HG03103 (cell line): ENCODE measurements at regions not wholly inside any gene's neighbourhood (a gene's known extent, or its start where the extent isn't known, plus 50 kb on each side); places are given as distances from the start of the nearest gene placed in this dataset.

Source experiments
- ATAC-seq: cut with Tn5 transposase; IDR thresholded peaks from one replicate; pipeline ENCODE4 v1.9.1; 2021; ENCODE audit warnings: low read depth; ENCODE audit not compliant: unreplicated experiment

DNA sequence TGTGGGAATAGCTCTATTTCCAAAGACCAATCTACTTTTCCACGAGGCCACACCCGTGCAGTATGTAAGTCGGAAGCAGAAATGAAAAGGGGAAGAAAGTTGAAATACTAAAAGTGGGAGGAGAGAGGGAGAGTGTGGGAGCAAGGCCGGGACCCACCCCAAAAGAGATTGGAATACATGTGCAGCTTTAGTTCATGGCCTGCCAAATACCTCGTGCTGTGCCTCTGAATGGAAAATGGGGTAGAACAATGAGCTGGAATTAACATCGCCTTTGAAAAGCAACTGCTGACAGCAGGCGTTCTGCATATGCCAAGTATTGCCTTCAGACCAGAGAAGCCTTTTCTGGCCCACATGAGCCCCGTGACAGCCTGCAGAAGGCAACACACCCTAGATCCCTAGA is 155.6 kb downstream of the CD83 start:
- ATAC-seq = no peak

DNA sequence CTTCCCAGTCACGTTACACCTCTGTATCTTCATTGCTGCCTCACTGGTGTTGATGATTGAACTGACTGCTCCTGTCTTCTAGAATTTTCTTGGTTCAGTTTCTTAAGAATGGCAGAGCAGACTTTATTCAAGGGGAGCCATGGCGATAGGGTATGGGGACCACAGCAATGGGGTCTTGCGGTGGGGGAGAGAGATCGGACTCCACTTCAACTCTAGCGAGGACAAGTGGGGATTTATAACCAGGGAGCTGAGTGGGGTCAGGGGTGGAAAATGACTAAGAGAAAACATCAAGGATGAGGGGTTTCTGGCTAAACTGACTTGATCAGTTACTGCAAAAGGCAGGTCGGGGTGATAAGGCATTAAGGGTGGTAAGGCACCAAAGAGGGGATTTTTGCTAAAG is 156.4 kb downstream of the CD83 start:
- ATAC-seq = no peak

DNA sequence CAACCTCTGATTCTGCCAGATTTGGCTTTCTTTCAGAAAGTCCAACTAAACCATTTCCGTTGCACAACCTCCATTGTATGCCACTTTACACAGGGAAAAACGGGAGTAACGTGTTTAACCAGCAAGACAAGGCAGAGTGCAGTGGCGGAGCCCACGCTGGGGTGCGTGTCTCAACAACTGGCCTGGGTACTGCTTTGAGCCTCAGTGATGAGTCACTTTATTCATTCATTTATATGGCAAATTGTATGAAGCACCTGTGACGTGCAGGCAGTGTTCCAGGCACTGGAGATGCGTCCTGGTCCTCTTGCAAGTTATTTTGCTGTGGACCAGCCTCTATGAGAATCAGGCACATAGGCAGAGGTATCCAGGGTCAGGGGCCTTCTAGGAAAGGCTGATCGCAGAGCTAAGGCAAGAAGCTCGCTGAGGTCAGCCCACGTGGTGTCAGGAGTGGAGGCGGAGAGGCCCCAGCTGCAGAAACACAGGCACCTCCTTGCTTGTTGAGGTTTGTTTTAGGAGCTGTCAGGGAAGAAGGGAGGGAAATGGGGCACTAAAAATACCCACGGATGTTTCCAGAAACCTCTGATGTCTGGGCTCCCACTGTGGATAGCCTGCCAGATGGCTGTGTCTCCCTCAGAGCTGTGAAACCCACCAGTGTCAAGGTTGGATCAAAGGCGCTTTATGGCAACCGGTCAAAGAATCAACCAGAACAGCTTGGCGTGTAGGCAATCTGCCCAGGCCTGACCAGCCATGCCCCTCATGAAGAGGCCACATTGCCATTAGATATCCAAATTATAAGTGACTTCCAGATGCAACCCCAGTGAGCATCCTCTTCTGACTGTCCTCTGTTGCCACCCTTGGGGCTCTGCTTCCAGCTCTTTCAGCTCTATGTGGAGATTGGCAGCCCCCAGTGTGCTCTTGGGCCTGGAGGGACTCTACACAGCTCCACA is 157.2 kb downstream of the CD83 start:
- no peak for ATAC-seq

DNA sequence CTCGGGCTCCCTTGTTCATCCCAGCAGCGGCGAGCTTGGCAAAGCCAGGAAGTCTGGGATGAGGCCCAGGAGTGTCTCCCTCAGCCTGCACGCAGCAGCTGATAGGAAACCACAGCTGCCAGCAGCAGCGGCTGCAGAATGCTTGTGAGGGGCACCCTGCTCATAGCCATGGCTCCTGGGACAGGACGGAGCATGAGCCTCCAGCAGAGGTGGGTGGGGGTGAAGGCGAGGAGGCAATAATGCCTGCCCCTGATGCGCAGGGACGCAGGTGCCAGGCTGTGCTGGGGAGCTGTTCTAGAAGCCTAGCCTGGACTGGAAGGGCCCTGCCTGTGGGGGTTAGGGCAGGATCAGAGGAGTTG is 157.9 kb downstream of the CD83 start:
- no peak for ATAC-seq

DNA sequence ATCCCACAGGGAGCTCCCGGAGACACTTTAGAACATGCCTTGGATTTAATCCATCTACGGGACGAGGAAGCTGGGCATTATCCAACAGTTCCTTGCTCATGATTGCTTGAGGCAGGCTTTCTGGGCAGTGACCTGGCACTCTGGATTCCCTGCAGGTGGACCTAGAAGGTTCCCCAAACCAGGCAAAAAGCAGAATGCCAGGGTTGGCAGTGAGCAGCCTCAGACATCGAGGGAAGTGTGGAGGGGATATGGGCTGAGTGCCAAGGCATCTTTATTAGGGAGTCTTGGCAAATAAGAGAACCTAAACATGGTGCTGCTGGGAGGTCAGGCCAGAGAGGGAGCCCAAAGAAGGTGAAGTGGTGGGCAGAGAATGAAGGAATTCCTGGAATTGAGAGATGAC is 158.5 kb downstream of the CD83 start:
- no peak for ATAC-seq

DNA sequence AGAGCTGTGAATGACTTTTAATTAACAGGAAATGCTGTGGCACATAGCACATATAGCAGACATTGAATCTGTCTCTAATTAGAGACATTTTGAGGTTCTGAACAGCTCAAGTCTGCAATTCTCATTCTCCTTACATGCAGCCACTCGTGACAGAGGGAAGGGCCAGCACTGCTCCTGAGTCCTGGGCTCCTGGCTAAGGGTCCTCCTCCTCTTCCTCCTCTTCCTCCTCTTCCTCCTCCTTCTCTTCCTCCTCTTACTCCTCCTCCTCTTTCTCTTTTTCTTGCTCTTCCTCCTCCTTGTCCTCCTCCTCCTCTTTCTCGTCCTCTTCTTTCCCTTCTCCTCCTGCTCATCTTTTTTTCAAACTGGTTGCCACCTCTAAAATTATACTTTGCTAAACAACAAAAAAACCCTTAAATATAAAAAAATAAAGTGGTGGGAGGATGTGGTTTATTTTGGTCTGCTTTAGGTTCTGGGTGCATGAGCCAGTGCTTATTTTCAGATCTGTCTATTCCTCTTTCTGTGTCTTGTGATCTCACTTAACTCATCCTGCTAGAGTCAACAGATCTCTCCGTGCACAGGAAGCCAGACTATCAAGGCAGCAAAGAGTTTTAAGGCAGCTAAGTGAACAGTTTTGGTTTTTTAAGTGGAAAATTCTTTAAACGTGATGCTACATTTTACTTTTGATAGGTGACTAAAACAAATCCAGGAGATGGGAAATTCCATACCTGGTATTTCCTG is 159.3 kb downstream of the CD83 start:
- ATAC-seq = peak; percentile 86

DNA sequence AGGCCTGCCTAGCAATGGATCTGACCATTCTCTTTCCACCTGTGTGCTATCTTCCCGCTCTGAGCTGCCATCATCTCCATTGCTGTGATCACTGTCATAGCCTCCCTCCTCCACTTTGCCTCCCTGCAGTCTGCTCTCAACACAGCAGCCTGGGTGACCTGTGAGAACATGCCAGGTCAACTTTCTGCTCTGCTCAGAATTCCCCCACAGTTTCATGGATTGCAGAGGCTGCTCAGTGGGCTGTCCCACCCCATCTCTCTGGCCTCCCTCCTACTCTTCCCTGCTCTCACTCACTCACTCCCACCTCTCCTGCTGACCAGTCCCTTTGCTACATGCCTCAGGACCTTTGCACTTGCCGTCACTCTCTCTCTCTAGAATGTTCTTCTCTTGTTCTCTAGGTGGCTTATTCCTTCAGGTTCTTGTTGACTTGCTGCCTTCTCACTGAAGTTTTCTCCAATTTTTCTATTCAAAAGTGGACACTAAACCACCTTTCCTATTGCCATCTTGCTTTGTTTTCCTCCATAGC is 159.9 kb downstream of the CD83 start:
- ATAC-seq = peak; percentile 17

DNA sequence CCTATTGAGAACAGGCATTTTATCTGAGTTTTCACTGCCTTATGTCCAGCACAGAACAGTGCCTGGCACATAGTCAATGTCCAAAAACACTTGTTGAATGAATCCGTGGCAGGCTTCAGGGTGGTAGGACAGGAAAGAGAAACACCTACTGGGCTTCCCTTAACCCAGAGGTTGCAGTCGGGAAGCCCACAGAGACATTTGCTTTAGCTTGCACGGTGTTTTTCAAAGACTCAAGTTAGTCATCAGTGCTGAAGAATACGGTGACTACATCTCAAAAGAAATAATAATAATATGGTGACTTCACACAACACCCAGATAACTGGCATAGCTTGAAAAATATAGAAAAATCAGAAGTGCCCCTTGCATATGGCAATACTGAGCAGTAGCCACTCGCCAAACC is 160.4 kb downstream of the CD83 start:
- ATAC-seq = no peak

DNA sequence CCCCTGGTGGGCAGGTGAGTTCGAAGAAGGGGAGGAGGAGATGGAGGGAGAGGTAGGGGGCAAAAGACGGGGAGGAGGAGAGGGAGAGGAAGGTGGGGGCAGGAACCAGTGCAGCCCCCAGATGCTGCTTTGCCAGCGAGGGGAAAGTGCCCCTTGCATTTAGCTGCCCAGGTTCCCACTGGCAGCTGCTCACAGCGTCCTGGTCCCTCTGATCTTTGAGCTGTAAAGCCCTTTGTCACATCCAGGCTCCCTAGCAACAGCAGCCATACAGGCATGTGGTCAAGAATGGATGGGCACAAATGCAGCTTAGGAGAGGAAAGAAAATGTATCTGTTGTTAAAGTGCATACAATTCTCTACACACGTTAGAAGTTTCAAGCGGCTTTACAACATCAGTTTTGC is 160.9 kb downstream of the CD83 start:
- ATAC-seq = no peak

DNA sequence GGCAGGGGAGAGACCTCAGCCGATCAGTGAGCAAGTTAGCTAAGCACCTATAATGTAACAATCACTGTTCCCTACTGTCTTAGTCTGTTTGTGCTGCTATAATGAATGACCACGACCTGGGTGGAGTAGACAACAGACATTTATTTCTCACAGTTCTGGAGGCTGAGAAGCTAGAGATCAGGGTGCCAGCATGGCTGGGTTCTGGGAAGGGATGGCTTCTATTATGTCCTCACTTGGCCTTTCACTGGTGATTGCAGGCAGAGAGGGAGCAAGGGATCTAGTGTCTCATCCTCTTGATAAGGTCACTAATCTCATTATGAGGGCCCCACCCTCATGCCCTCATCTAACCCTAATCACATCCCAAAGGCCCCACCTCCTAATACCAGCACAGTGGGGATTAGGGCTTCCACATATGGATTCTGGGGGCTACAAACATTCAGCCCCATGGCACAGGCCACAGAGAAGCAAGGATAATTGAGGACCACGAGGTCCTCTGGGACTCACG is 162.5 kb downstream of the CD83 start:
- no peak for ATAC-seq

DNA sequence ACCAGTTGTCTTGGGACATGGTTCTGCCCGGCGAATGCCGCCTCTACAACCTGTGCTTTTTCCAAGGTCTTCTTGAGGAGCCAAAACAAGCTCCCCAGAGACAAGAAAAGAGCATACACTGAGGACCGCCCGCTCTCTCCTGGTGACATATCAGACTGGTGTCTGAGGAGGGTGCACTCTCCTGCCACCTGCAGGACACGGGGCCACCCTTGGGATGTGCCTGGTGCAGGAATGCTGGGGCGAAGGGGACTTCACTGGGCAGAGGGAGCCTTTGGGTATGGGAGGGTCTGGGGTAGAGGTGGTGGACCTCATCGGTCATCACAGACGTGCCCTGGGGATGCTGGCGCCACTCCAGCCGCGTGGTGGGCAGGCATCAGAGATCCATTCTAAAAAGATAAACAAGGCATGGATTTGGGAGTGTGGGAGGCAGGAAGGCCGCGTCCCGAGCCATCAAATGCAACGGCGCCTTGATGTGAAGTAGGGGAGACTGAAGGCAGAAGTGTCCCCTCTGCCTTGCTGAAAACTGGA is 163.3 kb downstream of the CD83 start:
- ATAC-seq = no peak

DNA sequence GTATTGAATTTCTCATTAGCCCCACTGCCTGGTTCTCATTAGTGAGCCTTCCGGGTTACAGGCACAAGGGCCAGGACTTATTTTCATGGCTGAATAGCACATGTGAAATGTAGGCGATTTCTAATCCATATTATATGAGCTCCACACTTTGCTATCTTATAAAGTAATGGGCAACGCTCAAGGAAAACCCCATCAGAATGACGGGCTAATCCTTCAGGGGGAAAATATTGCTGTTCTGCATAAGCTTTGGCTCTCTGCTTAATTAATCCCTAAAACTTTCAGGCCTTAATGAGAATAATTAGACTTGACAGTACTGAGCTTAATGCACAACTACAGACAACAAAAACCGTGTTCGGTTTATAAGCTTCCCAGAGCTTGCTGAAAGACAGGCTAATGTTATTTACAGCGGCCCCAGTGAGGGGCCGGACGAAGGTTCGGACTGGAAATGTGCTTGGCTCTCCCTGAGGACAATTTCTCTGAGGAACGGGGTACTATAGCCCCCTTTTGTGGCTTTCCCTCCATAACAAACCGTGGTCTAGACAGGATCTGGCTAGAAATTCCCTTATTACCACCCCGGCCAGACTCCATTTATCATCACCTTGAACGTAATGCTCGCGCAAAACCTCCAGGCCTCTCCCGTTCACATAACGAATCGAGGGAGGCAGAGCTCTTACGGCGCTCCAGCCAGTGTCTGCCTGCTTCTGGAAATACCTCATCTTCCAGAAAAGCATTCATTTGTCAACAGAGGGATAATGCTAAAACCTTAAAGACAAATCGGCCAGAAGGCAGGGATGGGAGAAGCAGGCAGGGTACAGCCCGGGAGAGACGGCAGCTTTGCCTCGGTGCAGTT is 164.5 kb downstream of the CD83 start:
- no peak for ATAC-seq

DNA sequence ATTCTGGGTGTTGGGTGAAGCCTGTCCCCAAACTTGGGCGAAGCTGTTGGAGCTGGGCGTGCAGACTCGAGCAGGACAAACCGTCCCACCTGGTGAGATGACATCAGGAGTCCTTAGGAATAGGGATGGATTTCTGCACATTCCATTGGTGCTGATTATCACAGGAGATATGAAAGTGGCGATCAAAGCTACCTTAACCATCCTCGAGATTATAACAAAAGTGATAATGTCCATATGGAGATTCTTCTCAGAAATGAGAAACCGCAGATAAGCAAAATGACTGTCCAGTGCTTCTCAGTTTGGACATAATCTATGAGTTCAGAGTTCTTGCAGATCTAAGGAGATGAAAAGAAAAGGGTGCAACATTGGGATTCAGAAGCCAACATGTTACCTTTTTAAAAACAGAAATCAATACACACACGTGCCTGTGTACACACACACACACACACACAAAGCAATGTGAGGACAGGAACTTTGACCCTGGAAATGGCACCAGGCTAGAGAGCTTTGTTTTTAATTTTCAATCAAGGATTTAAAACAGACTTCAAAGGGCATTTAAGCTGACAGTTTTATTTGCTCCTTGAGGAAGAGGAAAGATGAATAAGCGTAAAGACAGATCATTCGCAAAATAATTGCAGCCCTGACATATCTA is 165.4 kb downstream of the CD83 start:
- no peak for ATAC-seq

DNA sequence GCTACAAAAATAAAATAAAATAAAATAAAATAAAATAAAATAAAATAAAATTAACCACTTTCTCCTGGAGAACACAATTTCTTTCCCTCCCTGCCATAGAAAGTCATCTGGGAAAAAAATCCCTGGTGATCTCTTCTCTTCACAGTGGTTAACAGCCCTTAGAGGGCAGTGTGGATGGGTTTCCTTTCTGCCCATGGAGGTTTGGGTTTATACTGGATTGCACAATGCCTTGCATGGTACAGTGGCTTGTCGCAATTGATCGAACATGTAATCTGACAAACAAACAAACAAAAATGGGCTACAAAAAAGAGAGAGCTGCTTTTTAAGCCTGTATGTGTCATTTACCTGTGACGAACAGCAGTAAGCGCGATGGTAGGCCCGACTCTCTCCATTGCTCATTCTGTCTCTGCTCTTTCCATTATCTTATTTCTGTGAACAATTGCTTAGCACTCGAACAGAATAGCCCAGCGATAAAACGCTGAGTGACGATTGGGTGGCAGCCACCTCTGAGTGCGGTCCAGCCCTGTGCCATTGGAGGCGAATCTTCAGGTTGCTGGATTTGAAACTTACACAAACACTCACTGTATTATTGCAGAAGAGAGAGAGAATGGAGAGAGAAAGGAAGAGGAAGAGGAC is 166.1 kb downstream of the CD83 start:
- ATAC-seq = no peak

DNA sequence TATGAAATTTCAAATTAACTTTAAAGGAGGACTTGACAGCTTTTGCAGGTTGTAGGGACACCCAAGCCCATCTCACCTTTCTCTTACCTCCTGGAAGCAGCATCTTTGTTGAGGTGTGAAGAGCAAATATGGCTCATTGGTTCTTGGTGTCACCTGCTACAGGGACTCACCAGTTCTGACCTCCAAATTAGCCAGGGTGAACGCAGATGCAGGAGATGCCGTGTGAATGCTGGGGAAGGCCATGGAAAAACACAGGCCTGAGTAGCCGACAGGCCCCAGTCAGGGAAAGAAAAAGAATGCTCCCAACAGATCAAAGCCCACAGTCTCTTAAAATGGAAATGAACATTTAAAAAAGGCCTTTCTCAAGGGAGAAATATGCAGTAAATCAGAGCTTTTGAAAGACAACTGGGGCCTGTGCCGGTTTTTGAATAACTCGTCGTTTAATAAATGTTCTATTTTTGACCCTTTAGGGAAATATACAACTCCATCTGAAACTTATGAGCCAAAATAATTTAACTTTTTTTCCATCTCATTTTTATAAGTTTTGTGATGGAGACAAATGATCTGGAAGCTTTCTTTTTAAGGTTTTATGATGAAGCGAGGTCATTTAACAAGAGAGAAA is 167.5 kb downstream of the CD83 start:
- no peak for ATAC-seq

DNA sequence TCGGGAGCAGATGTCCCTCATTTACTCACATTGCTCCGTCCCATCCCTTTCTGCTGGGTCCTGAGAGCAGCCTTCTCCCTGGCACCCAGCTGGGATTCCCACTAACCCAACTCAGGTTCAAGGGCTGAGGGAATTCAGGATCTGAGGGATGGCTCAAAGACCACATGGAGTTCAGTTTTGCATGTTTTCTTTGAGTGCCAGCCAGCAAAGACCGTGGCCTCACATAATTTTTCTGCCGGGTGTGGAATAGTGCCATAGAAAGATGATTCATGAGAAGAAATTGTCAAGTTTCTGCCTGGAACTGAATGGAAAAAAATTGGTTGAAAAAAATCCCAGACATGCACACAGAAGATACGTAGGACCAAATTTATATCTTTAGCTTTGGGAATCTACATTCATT is 168.6 kb downstream of the CD83 start:
- ATAC-seq = no peak

DNA sequence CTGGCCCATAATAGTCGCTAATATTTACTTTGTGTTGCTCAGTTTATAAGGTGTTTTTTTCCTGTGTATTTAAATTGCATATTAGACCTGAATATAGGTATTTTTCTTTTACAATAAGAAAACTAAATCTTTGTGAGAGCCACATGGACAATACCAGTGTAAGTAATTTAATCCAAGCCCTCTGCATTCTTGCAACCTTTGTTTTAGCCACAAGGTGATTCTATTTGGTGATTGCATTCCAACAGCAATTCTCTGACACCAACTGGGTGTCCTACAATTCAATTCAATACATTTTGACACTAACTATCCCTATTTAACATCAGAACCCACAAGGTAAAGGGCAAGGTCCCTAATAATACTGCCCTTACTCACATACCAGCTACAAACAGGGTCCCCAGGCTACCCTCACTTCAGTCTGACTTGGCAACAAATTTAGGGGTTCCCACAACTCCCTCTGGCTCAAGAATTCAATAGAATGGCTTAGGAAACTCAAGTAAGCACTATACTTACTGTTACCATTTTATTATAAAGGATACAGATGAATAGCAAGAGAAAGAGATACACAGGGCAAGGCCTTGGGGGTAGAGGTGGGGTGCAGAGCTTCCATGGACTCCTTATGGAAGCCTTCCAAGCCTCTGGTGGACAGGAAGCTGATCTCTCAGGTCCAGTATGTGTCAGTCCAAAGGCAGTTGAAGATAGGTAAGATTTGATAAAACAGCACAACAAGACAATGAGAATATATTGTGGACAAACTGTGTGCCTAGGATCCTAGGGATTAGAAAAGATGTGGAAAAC is 169.3 kb downstream of the CD83 start:
- no peak for ATAC-seq

DNA sequence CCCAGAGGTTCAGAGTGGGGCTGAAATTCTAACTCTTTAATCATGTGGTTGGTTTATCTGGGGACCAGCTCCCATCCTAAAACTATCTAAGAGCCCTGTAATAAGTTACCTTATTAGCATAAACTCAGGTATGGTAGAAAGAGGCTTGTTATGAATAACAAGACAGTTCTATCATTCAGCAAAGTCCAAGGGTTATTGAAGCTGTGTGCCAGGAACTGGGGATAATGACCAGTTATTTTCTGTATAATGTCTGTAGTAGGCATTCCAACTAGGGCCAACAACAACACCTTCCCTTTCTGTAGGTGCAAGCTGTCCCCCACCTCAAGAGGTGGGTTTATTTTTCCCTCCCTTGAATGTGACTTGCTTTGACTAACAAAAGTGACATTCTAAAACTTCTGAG is 170.1 kb downstream of the CD83 start:
- no peak for ATAC-seq
